ENCODE measurements at regions not wholly inside any gene's neighbourhood (a gene's known extent, or its start where the extent isn't known, plus 50 kb on each side); places are given as distances from the start of the nearest gene placed in this dataset.

DNA sequence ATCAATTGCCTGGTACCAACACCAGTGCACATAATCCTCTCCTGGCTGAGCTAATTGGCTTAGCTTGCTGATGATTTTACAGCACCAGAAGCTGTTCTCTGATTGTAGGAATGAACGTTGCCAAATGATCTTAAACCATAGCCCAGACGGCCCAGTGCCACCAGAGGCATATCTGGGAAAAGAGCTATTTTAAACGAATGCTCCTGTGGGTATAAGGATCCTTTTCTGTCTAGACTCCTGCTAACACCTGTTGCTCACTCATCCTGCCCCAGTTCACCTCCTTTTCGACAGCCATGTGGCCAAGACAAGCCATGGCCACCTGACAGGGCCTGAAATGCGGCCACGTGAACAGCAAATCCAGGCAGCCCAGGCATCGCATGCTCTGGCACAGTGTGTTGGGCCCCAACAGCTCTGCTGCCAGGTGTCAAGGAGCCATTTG lies 289.9 kb upstream of the SLC30A5 start:
- TF ChIP-seq POLR2AphosphoS5 (IDR thresholded peaks at IDR 0.05) (no peak), POLR2A (IDR thresholded peaks at IDR 0.05) (no peak), EP300 (IDR thresholded peaks at IDR 0.05) (no peak)
- TF ChIP-seq, protein P1, sequence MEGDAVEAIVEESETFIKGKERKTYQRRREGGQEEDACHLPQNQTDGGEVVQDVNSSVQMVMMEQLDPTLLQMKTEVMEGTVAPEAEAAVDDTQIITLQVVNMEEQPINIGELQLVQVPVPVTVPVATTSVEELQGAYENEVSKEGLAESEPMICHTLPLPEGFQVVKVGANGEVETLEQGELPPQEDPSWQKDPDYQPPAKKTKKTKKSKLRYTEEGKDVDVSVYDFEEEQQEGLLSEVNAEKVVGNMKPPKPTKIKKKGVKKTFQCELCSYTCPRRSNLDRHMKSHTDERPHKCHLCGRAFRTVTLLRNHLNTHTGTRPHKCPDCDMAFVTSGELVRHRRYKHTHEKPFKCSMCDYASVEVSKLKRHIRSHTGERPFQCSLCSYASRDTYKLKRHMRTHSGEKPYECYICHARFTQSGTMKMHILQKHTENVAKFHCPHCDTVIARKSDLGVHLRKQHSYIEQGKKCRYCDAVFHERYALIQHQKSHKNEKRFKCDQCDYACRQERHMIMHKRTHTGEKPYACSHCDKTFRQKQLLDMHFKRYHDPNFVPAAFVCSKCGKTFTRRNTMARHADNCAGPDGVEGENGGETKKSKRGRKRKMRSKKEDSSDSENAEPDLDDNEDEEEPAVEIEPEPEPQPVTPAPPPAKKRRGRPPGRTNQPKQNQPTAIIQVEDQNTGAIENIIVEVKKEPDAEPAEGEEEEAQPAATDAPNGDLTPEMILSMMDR (IDR thresholded peaks at IDR 0.05) = no peak
- Histone ChIP-seq H3K4me3 (no peak overlapping the region), H3K9me3 (peaks cover 0 to 15% (median 0%) of the 10 kb centered on the region in 3 donors), H3K4me1 (no peaks in the 10 kb centered on the region), H3K36me3 (no peaks in the 10 kb centered on the region), H3K27me3 (no peaks in the 10 kb centered on the region), H3K27ac (no peak overlapping the region)
- WGBS, 2 donors (ENCODE audit: low coverage in 1 of 2) = 79 to 100% methylated on average over 1 to 3 of the region's 7 CpGs
- ATAC-seq = no peak

DNA sequence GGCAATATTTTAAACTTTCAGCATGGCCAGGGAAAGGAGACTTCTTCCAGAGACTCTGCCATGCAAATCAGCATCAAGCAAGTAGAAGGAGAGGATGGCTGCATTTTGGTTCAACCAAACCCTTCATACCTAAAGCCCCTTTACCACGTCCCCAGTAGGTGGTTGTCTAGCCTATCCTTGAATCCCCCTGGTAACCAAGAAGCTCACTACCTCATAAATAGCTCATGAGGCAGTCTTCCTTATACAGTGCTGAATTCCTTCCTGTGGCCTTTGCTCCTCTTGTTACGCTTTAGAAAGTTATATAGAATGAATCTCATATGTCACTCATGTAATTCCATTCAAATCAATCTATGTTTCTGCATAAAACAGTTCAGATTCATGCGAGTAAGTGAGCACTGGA lies 289.5 kb upstream of the SLC30A5 start:
- peaks cover 0 to 15% (median 0%) of the 10 kb centered on the region in 3 donors for H3K9me3 ChIP-seq
- H3K27me3 ChIP-seq = no peaks in the 10 kb centered on the region
- no peaks in the 10 kb centered on the region for H3K4me1 ChIP-seq
- 94 to 100% methylated on average over 3 of the region's 3 CpGs for WGBS, 2 donors (ENCODE audit: low coverage in 1 of 2)
- no peak overlapping the region for H3K4me3 ChIP-seq
- no peak overlapping the region for H3K27ac ChIP-seq
- no peak for ATAC-seq
- H3K36me3 ChIP-seq = no peaks in the 10 kb centered on the region
- TF ChIP-seq POLR2A (IDR thresholded peaks at IDR 0.05) (no peak), EP300 (IDR thresholded peaks at IDR 0.05) (no peak), POLR2AphosphoS5 (IDR thresholded peaks at IDR 0.05) (no peak)
- TF ChIP-seq, protein P1 (IDR thresholded peaks at IDR 0.05) = no peak

DNA sequence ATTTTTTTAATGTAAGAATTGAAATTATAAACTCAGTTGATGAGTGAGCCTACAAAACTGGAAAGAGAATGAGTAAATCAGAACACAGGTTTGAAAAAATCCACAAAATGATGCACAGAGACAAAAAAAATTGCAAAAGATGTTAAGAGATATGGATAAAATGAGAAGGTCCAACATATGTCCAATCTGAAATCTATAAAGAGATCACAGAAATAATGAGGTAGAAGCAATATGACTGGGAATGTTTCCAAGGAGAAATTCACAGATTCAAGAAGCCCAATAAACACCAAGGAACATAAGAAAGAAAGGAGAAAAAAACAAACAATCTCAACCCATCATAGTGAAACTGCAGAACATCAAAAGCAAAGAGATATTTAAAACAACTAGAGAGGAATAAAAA lies 288.4 kb upstream of the SLC30A5 start:
- no peaks in the 10 kb centered on the region for H3K36me3 ChIP-seq
- ATAC-seq = no peak
- no peak overlapping the region for H3K4me3 ChIP-seq
- H3K27me3 ChIP-seq = no peaks in the 10 kb centered on the region
- TF ChIP-seq POLR2AphosphoS5 (IDR thresholded peaks at IDR 0.05) (no peak), EP300 (IDR thresholded peaks at IDR 0.05) (no peak), POLR2A (IDR thresholded peaks at IDR 0.05) (no peak)
- TF ChIP-seq, protein P1 (IDR thresholded peaks at IDR 0.05) = no peak
- no peak overlapping the region for H3K27ac ChIP-seq
- peaks cover 0 to 15% (median 0%) of the 10 kb centered on the region in 3 donors for H3K9me3 ChIP-seq
- H3K4me1 ChIP-seq = no peaks in the 10 kb centered on the region

DNA sequence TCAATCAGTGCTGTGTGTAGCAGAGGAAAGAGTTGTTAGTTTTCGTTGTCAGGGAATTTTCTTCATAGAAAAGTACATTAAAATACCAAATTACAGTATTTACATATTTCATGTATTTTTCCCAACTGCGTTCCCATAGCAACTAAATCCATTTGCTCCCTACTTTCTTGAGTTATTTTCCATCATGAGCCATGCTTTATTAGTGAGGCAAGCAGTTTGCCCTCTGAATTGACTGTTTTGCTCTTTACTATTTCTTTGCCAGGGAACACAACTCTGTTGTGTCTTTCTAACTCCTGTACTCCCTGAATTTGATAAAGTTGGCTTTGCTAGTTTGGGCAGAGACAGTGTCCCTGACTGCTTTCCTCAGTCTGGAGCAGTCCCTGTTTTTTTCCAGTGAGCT lies 276.2 kb upstream of the SLC30A5 start:
- no peak overlapping the region for H3K27ac ChIP-seq
- ATAC-seq = no peak
- 58 to 100% methylated on average over 1 to 2 of the region's 2 CpGs for WGBS, 2 donors (ENCODE audit: low coverage in 1 of 2)
- H3K36me3 ChIP-seq = no peaks in the 10 kb centered on the region
- H3K9me3 ChIP-seq = peaks cover 0 to 6% (median 0%) of the 10 kb centered on the region in 3 donors
- peaks cover 4% of the 10 kb centered on the region for H3K27me3 ChIP-seq
- no peak for TF ChIP-seq POLR2AphosphoS5 (IDR thresholded peaks at IDR 0.05)
- TF ChIP-seq POLR2A (IDR thresholded peaks at IDR 0.05) = no peak
- no peak for TF ChIP-seq EP300 (IDR thresholded peaks at IDR 0.05)
- TF ChIP-seq, protein P1 (IDR thresholded peaks at IDR 0.05) = no peak
- no peaks in the 10 kb centered on the region for H3K4me1 ChIP-seq
- H3K4me3 ChIP-seq = no peak overlapping the region

DNA sequence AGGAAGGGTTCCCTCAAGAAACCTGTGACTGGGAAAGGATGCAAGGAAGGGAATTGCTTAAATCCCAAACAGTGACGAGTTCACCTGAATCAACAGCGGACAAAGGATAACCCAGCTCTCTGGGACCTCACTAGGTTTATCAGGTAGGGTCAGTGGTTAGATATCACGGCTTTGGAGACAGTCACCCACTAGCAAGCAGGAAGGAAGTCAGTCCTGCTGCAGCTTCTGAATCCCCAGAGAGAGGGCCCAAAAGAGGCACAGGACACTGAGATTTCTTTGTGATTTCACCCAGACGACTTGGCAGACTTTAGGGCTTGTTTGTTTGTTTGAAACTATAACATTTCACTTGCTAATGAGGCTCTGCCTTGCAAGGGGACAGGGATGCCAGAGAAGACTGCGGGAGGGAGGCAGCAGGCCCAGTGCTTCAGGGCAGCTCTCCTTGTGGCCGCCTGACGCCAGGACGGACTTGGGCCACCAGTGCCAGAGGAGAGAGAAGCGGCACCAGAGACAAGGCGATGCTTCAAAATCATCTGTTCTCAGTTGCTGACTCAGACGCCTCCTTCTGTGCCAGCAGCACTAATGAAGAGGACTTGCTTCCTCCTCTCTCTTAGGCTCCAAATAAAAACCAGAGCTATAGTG lies 275.6 kb upstream of the SLC30A5 start:
- no peak for ATAC-seq
- TF ChIP-seq POLR2AphosphoS5 (IDR thresholded peaks at IDR 0.05) = no peak
- TF ChIP-seq, protein P1 (IDR thresholded peaks at IDR 0.05) = no peak
- TF ChIP-seq EP300 (IDR thresholded peaks at IDR 0.05) = no peak
- TF ChIP-seq POLR2A (IDR thresholded peaks at IDR 0.05) = no peak
- Histone ChIP-seq H3K9me3 (peaks cover 0 to 6% (median 0%) of the 10 kb centered on the region in 3 donors), H3K4me1 (no peaks in the 10 kb centered on the region), H3K27me3 (peaks cover 4% of the 10 kb centered on the region), H3K36me3 (no peaks in the 10 kb centered on the region), H3K27ac (no peak overlapping the region), H3K4me3 (no peak overlapping the region)
- 74 to 75% methylated on average over 4 to 8 of the region's 11 CpGs for WGBS, 2 donors (ENCODE audit: low coverage in 1 of 2)

Data from gastroesophageal sphincter (tissue), 4 donors.